GM12878 (cell line): ENCODE measurements at regions not wholly inside any gene's neighbourhood (a gene's known extent, or its start where the extent isn't known, plus 50 kb on each side); places are given as distances from the start of the nearest gene placed in this dataset.

Experiments
- ATAC-seq: fragments of 200-7000 bp; cut with Tn5 transposase; 3 replicates; pipeline ENCODE4 v1.9.1; 2020; ENCODE audit warnings: mild to moderate bottlenecking, moderate library complexity
- BruUV-seq: library from RNA; stranded (reverse); fragments of 400-500 nt; replicated peaks from 2 replicates; lab custom pipeline; 2021; lab: Mats Ljungman, UMichigan
- CTCF ChIA-PET: fragments of 300-600 bp; sonication (Branson Sonifier 250); formaldehyde crosslinking; extraction: SDS; loops from one replicate; lab custom pipeline; 2021; ENCODE audit warnings: inconsistent platforms; lab: Yijun Ruan, JAX
- POLR2A ChIA-PET: fragments of 350-600 bp; formaldehyde crosslinking; extraction: SDS; loops from one replicate; lab custom pipeline; 2021; ENCODE audit warnings: inconsistent platforms; lab: Charles Lee
- RAD21 ChIA-PET: fragments of 300-600 bp; sonication (Branson Sonifier 250); formaldehyde crosslinking; loops from one replicate; lab custom pipeline; 2023; ENCODE audit warnings: antibody characterized with exemption; ENCODE audit not compliant: unreplicated experiment; lab: Charles Lee
- SMC1A ChIA-PET: fragments of 300-600 bp; sonication (Branson Sonifier 250); formaldehyde crosslinking; loops from one replicate; lab custom pipeline; 2023; ENCODE audit not compliant: unreplicated experiment, uncharacterized antibody; lab: Charles Lee
- DNase-seq: peaks from one replicate; pipeline ENCODE4 v3.0.0-alpha.2; 2011; ENCODE audit warnings: low read depth, low spot score
- FAIRE-seq: peaks from 3 replicates; lab custom pipeline; 2011; peaks lifted over from hg19 to GRCh38; lab: Jason Lieb, UNC
- H2AFZ ChIP-seq: 2 replicates; pipeline ENCODE4 v1.6.0; 2011; ENCODE audit warnings: low read depth, low read length, control low read depth; ENCODE audit not compliant: control insufficient read depth
- H3K27ac ChIP-seq: 2 replicates; pipeline ENCODE4 v1.5.1; 2011; ENCODE audit warnings: control low read depth; ENCODE audit not compliant: control insufficient read depth, insufficient read depth
- H3K27me3 ChIP-seq, 2 experiments: replicated peaks in 1 of 2; 2 replicates each; pipeline versions ENCODE4 v1.6.0 to v1.6.1; 2011; ENCODE audit warnings: low read length in 1 of 2; ENCODE audit not compliant: control insufficient read depth in 2 of 2, insufficient read depth in 2 of 2
- H3K36me3 ChIP-seq, 2 experiments: 2 replicates each; pipeline ENCODE4 v1.5.1; 2011; ENCODE audit warnings: low read length in 1 of 2; ENCODE audit not compliant: control insufficient read depth in 2 of 2, insufficient read depth in 2 of 2
- H3K4me1 ChIP-seq: 2 replicates; pipeline ENCODE4 v1.6.1; 2011; ENCODE audit warnings: mild to moderate bottlenecking, low read length, moderate library complexity, mixed read lengths; ENCODE audit not compliant: control insufficient read depth, insufficient read depth
- H3K4me2 ChIP-seq: 2 replicates; pipeline ENCODE4 v1.6.0; 2011; ENCODE audit warnings: control low read depth; ENCODE audit not compliant: control insufficient read depth, insufficient read depth
- H3K4me3 ChIP-seq: fragments of 200-600 bp; sonication (generic); 2 replicates; pipeline ENCODE4 v1.5.1; 2016
- H3K79me2 ChIP-seq: 2 replicates; pipeline ENCODE4 v1.6.0; 2011; ENCODE audit warnings: low read length; ENCODE audit not compliant: control insufficient read depth, insufficient read depth
- H3K9ac ChIP-seq: 2 replicates; pipeline ENCODE4 v1.8.0; 2011; ENCODE audit warnings: low read length, control low read depth, mixed read lengths; ENCODE audit not compliant: control insufficient read depth, insufficient read depth
- H3K9me3 ChIP-seq: replicated peaks from 3 replicates; pipeline ENCODE4 v1.5.1; 2011; ENCODE audit warnings: mild to moderate bottlenecking, low read length; ENCODE audit not compliant: control insufficient read depth, insufficient read depth
- H4K20me1 ChIP-seq: 2 replicates; pipeline ENCODE4 v1.6.0; 2011; ENCODE audit not compliant: control insufficient read depth, insufficient read depth
- BACH1 ChIP-seq: fragments of 450-650 bp; IDR thresholded peaks from 2 replicates; pipeline ENCODE4 v1.6.1; 2017; ENCODE audit warnings: mild to moderate bottlenecking, borderline replicate concordance
- CBFB ChIP-seq: IDR thresholded peaks from 2 replicates; pipeline ENCODE4 v1.6.1; 2016; ENCODE audit warnings: antibody characterized with exemption, low read depth
- HDAC6 ChIP-seq: fragments of 200-600 bp; sonication (generic); IDR thresholded peaks from one replicate; pipeline ENCODE4 v1.8.0; 2017; ENCODE audit warnings: antibody characterized with exemption; ENCODE audit not compliant: unreplicated experiment
- NFXL1 ChIP-seq: fragments of 450-650 bp; IDR thresholded peaks from 2 replicates; pipeline ENCODE4 v1.6.1; 2017; ENCODE audit warnings: antibody characterized with exemption, mild to moderate bottlenecking, borderline replicate concordance
- NR2C1 ChIP-seq: fragments of 450-650 bp; IDR thresholded peaks from 2 replicates; pipeline ENCODE4 v1.6.1; 2017; ENCODE audit warnings: antibody characterized with exemption, mild to moderate bottlenecking, moderate library complexity
- POLR2AphosphoS5 ChIP-seq: IDR thresholded peaks from 2 replicates; pipeline ENCODE4 v1.6.1; 2011; ENCODE audit warnings: mild to moderate bottlenecking, low read length, inconsistent platforms
- USF2 ChIP-seq: IDR thresholded peaks from 2 replicates; pipeline ENCODE4 v1.6.1; 2011; ENCODE audit warnings: low read depth, low read length, improper control_type of control experiment, borderline replicate concordance
- whole genome bisulfite sequencing: methylation state at CpG from one replicate; pipeline ENCODE4 v1.1.6; 2016; ENCODE audit warnings: low lambda C conversion rate; ENCODE audit not compliant: insufficient replicate concordance, insufficient coverage; ENCODE audit errors: missing lambda C conversion rate; 5-methylcytosine and 5-hydroxymethylcytosine counted together
- in situ Hi-C: fragments of 300-500 bp; cut with MboI; formaldehyde crosslinking; loops from 9 replicates; pipeline ENCODE4 v1.14.3; 2018; ENCODE audit warnings: mixed read lengths
- intact Hi-C: fragments of 100-400 bp; cut with micrococcal nuclease; formaldehyde crosslinking; loops from one replicate; pipeline ENCODE4 v1.14.2; 2022; ENCODE audit not compliant: unreplicated experiment

- SMC1A ChIA-PET: interaction anchor here (0.7 to 1.3 kb wide), 2 partner anchors 37 to 55 kb away, joined by 3 to 5 read pairs; no protein-coding TSS in a partner anchor
- DNase-seq: no peak
- H3K9ac ChIP-seq: no peak overlapping the region
- no peak for TF ChIP-seq HDAC6
- TF ChIP-seq BACH1: no peak
- TF ChIP-seq POLR2AphosphoS5: no peak
- TF ChIP-seq USF2: no peak
- no peak for TF ChIP-seq NR2C1
- TF ChIP-seq NFXL1: no peak
- TF ChIP-seq CBFB: no peak
- H3K4me1 ChIP-seq: no peaks in the 10 kb centered on the region
- no peaks in the 10 kb centered on the region for H4K20me1 ChIP-seq
- BruUV-seq: no TSS peak
- no peak for ATAC-seq
- no peaks in the 10 kb centered on the region; a peak in 2 of 4 replicates for H3K27me3 ChIP-seq
- no peaks in the 10 kb centered on the region; the same call in 2 of the 3 replicates for H3K9me3 ChIP-seq
- H3K27ac ChIP-seq: no peak overlapping the region
- CTCF ChIA-PET: no interaction called here
- no peak overlapping the region for H2AFZ ChIP-seq
- intact Hi-C loops (no loop called here), in situ Hi-C loops (no loop called here)
- FAIRE-seq: no peak
- no peak overlapping the region for H3K4me2 ChIP-seq
- no peak overlapping the region for H3K4me3 ChIP-seq
- POLR2A ChIA-PET: no interaction called here
- H3K36me3 ChIP-seq: no peaks in the 10 kb centered on the region
- 56% methylated on average over 16 of the region's 16 CpGs for WGBS
- RAD21 ChIA-PET: no interaction called here
- H3K79me2 ChIP-seq: no peaks in the 10 kb centered on the region
Measured at GRCh38 chr18:11246495-11247300, 97.3 kb upstream of the PIEZO2 start.
